Naive thymus-derived CD4-positive, alpha-beta T cell (primary cell): ENCODE measurements at regions not wholly inside any gene's neighbourhood (a gene's known extent, or its start where the extent isn't known, plus 50 kb on each side); places are given as distances from the start of the nearest gene placed in this dataset.

Experiments used
- ATAC-seq: fragments of 150-1000 bp; cut with Tn5 transposase; 2 replicates; pipeline ENCODE4 v1.10.0; 2021; ENCODE audit warnings: mild to moderate bottlenecking, moderate library complexity
- CTCF ChIA-PET: fragments of 350-600 bp; sonication (Branson Sonifier 250); formaldehyde crosslinking; loops from one replicate; lab custom pipeline; 2021; ENCODE audit warnings: antibody characterized with exemption; lab: Charles Lee
- POLR2A ChIA-PET: fragments of 350-600 bp; sonication (Branson Sonifier 250); formaldehyde crosslinking; loops from one replicate; lab custom pipeline; 2021; ENCODE audit warnings: antibody characterized with exemption, inconsistent platforms; lab: Charles Lee
- DNase-seq, 9 donors: peaks; one replicate each; pipeline versions ENCODE4 v3.0.0 to v3.0.0-alpha.2; 2020 to 2022; ENCODE audit warnings: mixed read lengths in 1 of 9
- H3K27ac ChIP-seq: one replicate; pipeline ENCODE4 v1.7.0; 2013; ENCODE audit warnings: mild to moderate bottlenecking, low read depth, low read length, moderate library complexity
- H3K27me3 ChIP-seq, 2 donors: one replicate each; pipeline ENCODE4 v1.7.0; 2013; ENCODE audit warnings: low read length in 2 of 2, mild to moderate bottlenecking in 2 of 2, moderate library complexity in 2 of 2; ENCODE audit not compliant: control insufficient read depth in 2 of 2, insufficient read depth in 2 of 2
- H3K36me3 ChIP-seq, 3 experiments: 1 replicate in 2 of 3; 2 replicates in 1 of 3; pipeline ENCODE4 v1.7.0; 2013; ENCODE audit warnings: low read length in 3 of 3, mild to moderate bottlenecking in 3 of 3, moderate library complexity in 1 of 3; ENCODE audit not compliant: insufficient read depth in 3 of 3, control insufficient read depth in 2 of 3
- H3K4me1 ChIP-seq, 2 donors: one replicate each; pipeline ENCODE4 v1.7.0; 2013; ENCODE audit warnings: low read length in 2 of 2, mild to moderate bottlenecking in 2 of 2, moderate library complexity in 1 of 2; ENCODE audit not compliant: control insufficient read depth in 2 of 2, insufficient read depth in 2 of 2
- H3K4me3 ChIP-seq: 2 replicates; pipeline ENCODE4 v1.7.0; 2013; ENCODE audit warnings: mild to moderate bottlenecking, low read length
- H3K9me3 ChIP-seq, 3 experiments: 1 replicate in 2 of 3; 2 replicates in 1 of 3; pipeline ENCODE4 v1.7.0; 2013; ENCODE audit warnings: low read length in 3 of 3; ENCODE audit not compliant: control insufficient read depth in 2 of 3
- H3K27ac Mint-ChIP-seq, 9 donors: one replicate each; pipeline ENCODE4 v1.8.0; 2020 to 2022; ENCODE audit warnings: mixed read lengths in 9 of 9, mild to moderate bottlenecking in 8 of 9, moderate library complexity in 5 of 9, inconsistent platforms in 2 of 9
- H3K27me3 Mint-ChIP-seq, 5 donors: one replicate each; pipeline ENCODE4 v1.8.0; 2021 to 2022; ENCODE audit warnings: mixed read lengths in 5 of 5, mild to moderate bottlenecking in 1 of 5
- H3K36me3 Mint-ChIP-seq, 5 donors: one replicate each; pipeline ENCODE4 v1.8.0; 2020 to 2022; ENCODE audit warnings: mixed read lengths in 5 of 5, mild to moderate bottlenecking in 3 of 5, inconsistent platforms in 1 of 5
- H3K4me1 Mint-ChIP-seq, 7 donors: one replicate each; pipeline ENCODE4 v1.8.0; 2020 to 2022; ENCODE audit warnings: mixed read lengths in 7 of 7, mild to moderate bottlenecking in 3 of 7, inconsistent platforms in 1 of 7
- H3K4me3 Mint-ChIP-seq, 10 donors: one replicate each; pipeline ENCODE4 v1.8.0; 2020 to 2022; ENCODE audit warnings: mild to moderate bottlenecking in 10 of 10, mixed read lengths in 10 of 10, moderate library complexity in 6 of 10, inconsistent platforms in 2 of 10
- H3K9me3 Mint-ChIP-seq, 11 donors: one replicate each; pipeline ENCODE4 v1.8.0; 2020 to 2022; ENCODE audit warnings: mixed read lengths in 11 of 11, mild to moderate bottlenecking in 4 of 11, inconsistent platforms in 1 of 11, moderate library complexity in 1 of 11
- intact Hi-C, 2 donors: fragments of 100-400 bp; cut with micrococcal nuclease; formaldehyde crosslinking; loops; one replicate each; pipeline ENCODE4 v1.15.1; 2023

- no peak overlapping the region for H3K4me3 ChIP-seq
- no peaks in the 10 kb centered on the region for H3K27me3 Mint-ChIP-seq
- no peak overlapping the region for H3K27ac ChIP-seq
- no peaks in the 10 kb centered on the region for H3K36me3 Mint-ChIP-seq
- H3K4me1 Mint-ChIP-seq: no peaks in the 10 kb centered on the region
- H3K4me1 ChIP-seq: no peaks in the 10 kb centered on the region
- DNase-seq (no peak), ATAC-seq (no peak)
- intact Hi-C loops: no loop called here
- H3K36me3 ChIP-seq: no peaks in the 10 kb centered on the region
- no peak overlapping the region for H3K27ac Mint-ChIP-seq
- H3K9me3 Mint-ChIP-seq: peaks cover 0 to 12% (median 0%) of the 10 kb centered on the region in 11 donors
- H3K9me3 ChIP-seq: no peaks in the 10 kb centered on the region
- H3K27me3 ChIP-seq: no peaks in the 10 kb centered on the region
- ChIA-PET POLR2A (no interaction called here), CTCF (no interaction called here)
- no peak overlapping the region for H3K4me3 Mint-ChIP-seq
These were observed 574.2 kb upstream of the ADGRL2 start for GRCh38 chr1:81226603-81226928.

GRCh38 chr1:81225789-81226602 lies 574.7 kb upstream of the ADGRL2 start:
- H3K36me3 Mint-ChIP-seq: no peaks in the 10 kb centered on the region

DNA sequence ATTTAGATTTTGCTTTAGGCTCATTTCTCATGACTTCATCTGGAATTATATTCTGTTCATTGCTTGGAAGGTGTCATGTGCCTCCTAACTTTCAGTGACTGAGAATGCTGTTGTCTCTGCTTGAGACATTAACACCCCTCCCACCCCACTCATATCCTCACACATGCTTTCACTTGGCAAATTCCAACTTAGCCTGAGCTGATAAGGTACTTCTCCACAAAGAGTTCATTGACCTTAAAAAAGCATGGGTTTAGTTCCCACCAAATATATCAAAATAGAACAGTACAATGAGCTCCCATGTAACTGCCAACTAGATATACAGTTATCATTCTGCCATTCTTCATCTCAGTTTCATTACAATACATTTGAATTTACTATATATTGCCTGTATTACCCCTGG lies 576.5 kb upstream of the ADGRL2 start:
- ChIA-PET CTCF (no interaction called here), POLR2A (no interaction called here)
- intact Hi-C loops: no loop called here
- DNase-seq (no peak), ATAC-seq (no peak)
- Mint-ChIP-seq H3K4me3 (no peak overlapping the region), H3K27ac (no peak overlapping the region), H3K4me1 (no peaks in the 10 kb centered on the region), H3K36me3 (no peaks in the 10 kb centered on the region), H3K27me3 (no peaks in the 10 kb centered on the region), H3K9me3 (peaks cover 0 to 16% (median 0%) of the 10 kb centered on the region in 11 donors)
- Histone ChIP-seq H3K4me3 (no peak overlapping the region), H3K9me3 (no peaks in the 10 kb centered on the region), H3K4me1 (no peaks in the 10 kb centered on the region), H3K27me3 (no peaks in the 10 kb centered on the region), H3K27ac (no peak overlapping the region), H3K36me3 (no peaks in the 10 kb centered on the region)

More at GRCh38 chr1:81225789-81226602, 574.7 kb upstream of the ADGRL2 start:
- Mint-ChIP-seq H3K4me1 (no peaks in the 10 kb centered on the region), H3K9me3 (peaks cover 0 to 16% (median 0%) of the 10 kb centered on the region in 11 donors), H3K27ac (no peak overlapping the region), H3K4me3 (no peak overlapping the region), H3K27me3 (no peaks in the 10 kb centered on the region)
- Histone ChIP-seq H3K9me3 (no peaks in the 10 kb centered on the region), H3K27me3 (no peaks in the 10 kb centered on the region), H3K27ac (no peak overlapping the region), H3K36me3 (no peaks in the 10 kb centered on the region), H3K4me1 (no peaks in the 10 kb centered on the region), H3K4me3 (no peak overlapping the region)
- DNase-seq (no peak), ATAC-seq (no peak)
- intact Hi-C loops: no loop called here
- CTCF ChIA-PET: no interaction called here
- POLR2A ChIA-PET: no interaction called here

- Mint-ChIP-seq H3K27me3 (no peaks in the 10 kb centered on the region), H3K36me3 (no peaks in the 10 kb centered on the region), H3K9me3 (peaks cover 0 to 13% (median 0%) of the 10 kb centered on the region in 11 donors), H3K27ac (no peak overlapping the region), H3K4me1 (no peaks in the 10 kb centered on the region), H3K4me3 (no peak overlapping the region)
- H3K36me3 ChIP-seq: no peaks in the 10 kb centered on the region
- no peaks in the 10 kb centered on the region for H3K9me3 ChIP-seq
- intact Hi-C loops: no loop called here
- no peak overlapping the region for H3K4me3 ChIP-seq
- ChIA-PET CTCF (no interaction called here), POLR2A (no interaction called here)
- H3K27me3 ChIP-seq: no peaks in the 10 kb centered on the region
- ATAC-seq (no peak), DNase-seq (no peak)
- no peak overlapping the region for H3K27ac ChIP-seq
- no peaks in the 10 kb centered on the region for H3K4me1 ChIP-seq
These were observed 579.2 kb upstream of the ADGRL2 start for GRCh38 chr1:81221564-81221963.

DNA sequence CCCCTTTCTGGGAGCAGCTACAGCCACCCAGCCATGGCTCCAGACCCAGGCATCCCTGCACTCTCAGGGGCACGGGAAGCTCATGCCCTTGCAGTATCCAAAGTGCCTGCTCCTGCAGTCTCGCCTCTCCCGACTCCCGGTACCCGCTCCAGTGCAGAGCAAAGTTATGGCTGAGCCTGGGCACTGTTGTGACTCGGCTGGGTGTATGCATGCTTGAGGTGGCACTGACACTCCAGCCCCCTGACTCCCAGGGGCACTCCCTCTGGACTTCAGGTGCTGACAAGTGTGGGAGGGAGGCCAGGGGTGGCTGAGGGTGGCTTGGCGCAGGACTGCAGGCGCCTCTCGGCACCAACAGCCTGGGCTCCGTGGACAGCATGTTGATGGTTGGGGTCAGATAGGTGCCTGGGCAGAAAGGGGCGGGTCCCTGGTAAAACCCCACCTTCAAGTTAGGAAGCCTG lies 580.1 kb upstream of the ADGRL2 start:
- H3K4me3 ChIP-seq: no peak overlapping the region

GRCh38 chr1:81217058-81217457 lies 583.7 kb upstream of the ADGRL2 start:
- Mint-ChIP-seq H3K4me1 (no peaks in the 10 kb centered on the region), H3K27me3 (no peaks in the 10 kb centered on the region), H3K9me3 (peaks cover 0 to 4% (median 0%) of the 10 kb centered on the region in 11 donors), H3K36me3 (no peaks in the 10 kb centered on the region), H3K27ac (no peak overlapping the region), H3K4me3 (no peak overlapping the region)
- ChIA-PET POLR2A (no interaction called here), CTCF (no interaction called here)
- H3K36me3 ChIP-seq: no peaks in the 10 kb centered on the region
- no peak for ATAC-seq
- H3K27ac ChIP-seq: no peak overlapping the region
- H3K9me3 ChIP-seq: no peaks in the 10 kb centered on the region
- no peak for DNase-seq
- intact Hi-C loops: no loop called here
- no peak overlapping the region for H3K4me3 ChIP-seq
- H3K4me1 ChIP-seq: no peaks in the 10 kb centered on the region
- H3K27me3 ChIP-seq: no peaks in the 10 kb centered on the region

More for the DNA sequence above, 580.1 kb upstream of the ADGRL2 start:
- Histone ChIP-seq H3K36me3 (no peaks in the 10 kb centered on the region), H3K4me1 (no peaks in the 10 kb centered on the region), H3K27me3 (no peaks in the 10 kb centered on the region), H3K27ac (no peak overlapping the region), H3K9me3 (no peaks in the 10 kb centered on the region)
- Mint-ChIP-seq H3K36me3 (no peaks in the 10 kb centered on the region), H3K4me3 (no peak overlapping the region), H3K9me3 (peaks cover 0 to 8% (median 0%) of the 10 kb centered on the region in 11 donors), H3K27me3 (no peaks in the 10 kb centered on the region), H3K27ac (no peak overlapping the region), H3K4me1 (no peaks in the 10 kb centered on the region)
- intact Hi-C loops: no loop called here
- CTCF ChIA-PET: no interaction called here
- DNase-seq (no peak), ATAC-seq (no peak)
- POLR2A ChIA-PET: no interaction called here

GRCh38 chr1:81213279-81213678 lies 587.5 kb upstream of the ADGRL2 start:
- ATAC-seq: no peak
- peaks cover 0 to 1% (median 0%) of the 10 kb centered on the region in 7 donors for H3K4me1 Mint-ChIP-seq
- no peak for DNase-seq
- no peaks in the 10 kb centered on the region for H3K36me3 ChIP-seq
- CTCF ChIA-PET: no interaction called here
- H3K27me3 Mint-ChIP-seq: no peaks in the 10 kb centered on the region
- no peak overlapping the region for H3K4me3 ChIP-seq
- H3K36me3 Mint-ChIP-seq: no peaks in the 10 kb centered on the region
- H3K9me3 ChIP-seq: no peaks in the 10 kb centered on the region
- POLR2A ChIA-PET: no interaction called here
- H3K27me3 ChIP-seq: no peaks in the 10 kb centered on the region
- H3K27ac ChIP-seq: no peak overlapping the region
- no peak overlapping the region for H3K27ac Mint-ChIP-seq
- peaks cover 0 to 3% (median 0%) of the 10 kb centered on the region in 11 donors for H3K9me3 Mint-ChIP-seq
- intact Hi-C loops: no loop called here
- H3K4me3 Mint-ChIP-seq: no peak overlapping the region
- no peaks in the 10 kb centered on the region for H3K4me1 ChIP-seq
